Choroid plexus epithelial cell (primary cell): ENCODE measurements at regions not wholly inside any gene's neighbourhood (a gene's known extent, or its start where the extent isn't known, plus 50 kb on each side); places are given as distances from the start of the nearest gene placed in this dataset.

Experiments used
- DNase-seq: peaks from one replicate; pipeline ENCODE4 v3.0.0-alpha.2; 2010; ENCODE audit warnings: low read depth
- H3K4me3 ChIP-seq: 2 replicates; pipeline ENCODE4 v1.5.1; 2011; ENCODE audit warnings: low read depth, mild to moderate bottlenecking, control low read depth, low read length, moderate library complexity
- TF ChIP-seq, protein P1 (sequence below): conservative IDR thresholded peaks from 2 replicates; pipeline ENCODE4 v1.5.1; 2011; ENCODE audit warnings: low read depth, mild to moderate bottlenecking, control low read depth, inconsistent platforms, low read length, moderate library complexity

DNA sequence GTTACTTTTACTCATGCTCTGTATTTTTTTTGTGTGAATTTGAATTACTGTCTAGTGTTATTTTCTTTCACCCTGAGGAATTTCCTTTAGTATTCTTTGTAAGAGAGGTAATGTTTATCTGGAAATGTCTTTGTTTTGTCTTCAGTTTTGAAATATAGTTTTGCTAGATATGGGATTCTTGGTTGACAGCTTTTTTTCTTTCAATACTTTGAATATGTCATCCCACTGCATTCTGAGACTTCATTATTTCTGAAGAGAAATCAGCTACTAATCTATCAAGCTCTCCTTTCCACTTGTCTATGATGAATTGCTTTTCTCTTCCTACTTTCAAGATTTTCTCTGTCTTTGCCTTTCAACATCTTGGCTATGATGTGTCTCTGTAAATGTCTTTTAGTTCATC lies 217.0 kb upstream of the CASK start:
- DNase-seq = no peak
- TF ChIP-seq, protein P1, sequence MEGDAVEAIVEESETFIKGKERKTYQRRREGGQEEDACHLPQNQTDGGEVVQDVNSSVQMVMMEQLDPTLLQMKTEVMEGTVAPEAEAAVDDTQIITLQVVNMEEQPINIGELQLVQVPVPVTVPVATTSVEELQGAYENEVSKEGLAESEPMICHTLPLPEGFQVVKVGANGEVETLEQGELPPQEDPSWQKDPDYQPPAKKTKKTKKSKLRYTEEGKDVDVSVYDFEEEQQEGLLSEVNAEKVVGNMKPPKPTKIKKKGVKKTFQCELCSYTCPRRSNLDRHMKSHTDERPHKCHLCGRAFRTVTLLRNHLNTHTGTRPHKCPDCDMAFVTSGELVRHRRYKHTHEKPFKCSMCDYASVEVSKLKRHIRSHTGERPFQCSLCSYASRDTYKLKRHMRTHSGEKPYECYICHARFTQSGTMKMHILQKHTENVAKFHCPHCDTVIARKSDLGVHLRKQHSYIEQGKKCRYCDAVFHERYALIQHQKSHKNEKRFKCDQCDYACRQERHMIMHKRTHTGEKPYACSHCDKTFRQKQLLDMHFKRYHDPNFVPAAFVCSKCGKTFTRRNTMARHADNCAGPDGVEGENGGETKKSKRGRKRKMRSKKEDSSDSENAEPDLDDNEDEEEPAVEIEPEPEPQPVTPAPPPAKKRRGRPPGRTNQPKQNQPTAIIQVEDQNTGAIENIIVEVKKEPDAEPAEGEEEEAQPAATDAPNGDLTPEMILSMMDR = no peak
- H3K4me3 ChIP-seq = no peak overlapping the region

DNA sequence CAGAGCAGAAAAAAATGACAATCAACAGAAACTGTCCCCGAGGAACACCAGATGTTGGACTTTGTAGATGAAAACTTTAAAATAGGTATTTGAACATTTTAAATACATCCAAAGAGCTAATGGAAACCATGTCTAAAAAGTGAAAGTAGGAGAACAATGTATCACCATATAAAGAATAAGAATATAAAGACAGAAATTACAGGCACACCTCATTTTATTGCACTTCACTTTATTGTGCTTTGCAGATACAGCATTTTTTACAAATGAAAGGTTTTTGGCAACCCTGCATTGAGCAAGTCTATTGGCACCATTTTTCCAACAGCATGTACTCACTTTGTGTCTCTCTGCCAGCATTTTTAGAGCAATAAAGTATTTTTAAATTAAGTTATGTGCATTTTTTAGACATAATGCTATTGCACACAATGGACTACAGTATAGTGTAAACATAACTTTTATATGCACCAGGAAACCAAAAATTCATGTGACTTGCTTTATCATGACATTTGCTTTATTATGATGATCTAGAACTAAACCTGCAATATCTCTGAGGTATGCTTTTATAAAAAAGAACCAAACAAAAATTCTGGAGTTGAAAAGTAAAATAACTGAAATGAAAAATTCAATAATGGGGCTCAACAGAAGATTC lies 212.4 kb upstream of the CASK start:
- DNase-seq = no peak
- TF ChIP-seq, protein P1 = no peak

DNA sequence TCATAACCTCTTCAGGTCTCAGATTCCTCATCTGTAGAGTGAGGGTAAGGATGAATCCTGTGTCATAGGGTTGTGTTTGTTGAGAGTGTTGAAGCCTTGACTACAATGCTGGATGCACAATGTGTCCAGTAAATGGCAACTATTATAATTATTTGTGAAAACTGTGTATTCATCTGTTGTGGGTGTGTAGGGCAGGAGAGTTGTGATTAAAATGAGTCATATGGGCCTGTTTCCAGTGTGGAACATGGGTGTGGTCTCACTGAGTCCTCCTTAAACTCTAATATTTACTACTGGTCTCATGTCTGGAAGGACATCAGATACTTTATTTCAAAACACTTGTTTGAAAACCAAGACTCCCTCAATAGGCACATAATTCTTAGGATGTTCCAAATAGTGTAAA lies 208.5 kb upstream of the CASK start:
- peak; percentile 12 for DNase-seq
- H3K4me3 ChIP-seq = no peak overlapping the region
- TF ChIP-seq, protein P1 = no peak

More for the DNA sequence above, 212.4 kb upstream of the CASK start:
- no peak overlapping the region for H3K4me3 ChIP-seq

DNA sequence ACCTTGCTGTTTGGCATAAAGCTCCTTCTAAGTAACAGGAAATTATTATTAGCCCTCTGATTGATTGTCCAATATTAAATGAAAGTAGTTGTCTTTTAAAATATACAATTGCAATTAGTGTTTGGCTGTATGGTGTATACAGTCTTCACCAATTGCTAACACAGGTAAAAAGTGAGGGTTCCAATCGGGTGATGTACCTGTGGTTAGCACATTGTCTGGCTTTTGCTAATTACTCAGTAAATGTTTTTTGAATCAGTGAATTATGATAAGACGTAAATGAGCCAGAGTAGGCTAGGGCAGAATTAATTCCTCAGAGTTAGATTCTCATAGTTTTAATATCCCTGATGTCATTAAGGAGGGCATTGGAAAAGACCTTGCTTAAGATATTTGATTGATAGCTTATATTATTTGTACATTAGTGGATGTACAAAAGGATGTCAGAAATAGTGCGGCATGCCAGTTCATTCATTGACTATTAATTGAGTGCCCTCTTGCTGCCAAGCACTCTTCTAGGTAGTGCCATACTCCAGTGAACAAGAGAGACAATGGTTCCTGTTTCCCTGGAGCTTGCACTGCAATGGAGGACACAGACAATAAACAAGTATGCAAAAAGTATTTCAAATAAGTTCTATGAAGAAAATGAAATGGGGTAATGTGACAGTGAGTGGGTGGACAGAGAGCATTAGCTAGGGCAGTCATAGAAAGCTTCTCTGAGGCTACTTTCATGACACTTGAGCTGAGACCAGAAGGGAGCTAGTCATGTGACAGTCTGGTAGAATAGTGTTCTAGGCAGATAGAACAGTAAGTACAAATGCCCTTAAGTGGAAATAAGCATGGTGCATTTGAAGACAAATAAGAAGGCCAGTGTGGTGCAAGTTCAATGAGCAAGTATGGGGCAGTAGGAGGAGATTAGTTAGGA lies 205.9 kb upstream of the CASK start:
- H3K4me3 ChIP-seq = no peak overlapping the region
- no peak for DNase-seq
- TF ChIP-seq, protein P1 = no peak

DNA sequence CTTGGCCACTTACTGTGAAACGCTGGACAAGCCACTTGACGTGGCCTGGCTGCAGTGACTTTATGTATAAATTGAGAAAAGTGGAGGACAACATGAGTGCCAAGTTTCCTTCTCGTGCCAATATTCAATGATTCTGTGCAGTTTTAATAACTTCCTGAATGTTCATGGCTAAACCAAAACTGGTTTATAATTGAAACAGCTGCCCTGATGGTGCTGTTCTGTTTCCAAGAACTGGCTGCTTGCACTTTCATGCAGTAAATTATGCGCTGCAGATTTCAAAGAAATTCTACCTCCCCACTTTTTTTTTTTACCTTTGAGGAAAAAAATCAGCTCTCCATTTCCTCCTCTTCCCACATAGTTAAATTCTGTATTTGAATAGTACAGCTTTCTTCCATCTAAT lies 205.2 kb upstream of the CASK start:
- DNase-seq = no peak
- H3K4me3 ChIP-seq = no peak overlapping the region
- TF ChIP-seq, protein P1 = no peak

DNA sequence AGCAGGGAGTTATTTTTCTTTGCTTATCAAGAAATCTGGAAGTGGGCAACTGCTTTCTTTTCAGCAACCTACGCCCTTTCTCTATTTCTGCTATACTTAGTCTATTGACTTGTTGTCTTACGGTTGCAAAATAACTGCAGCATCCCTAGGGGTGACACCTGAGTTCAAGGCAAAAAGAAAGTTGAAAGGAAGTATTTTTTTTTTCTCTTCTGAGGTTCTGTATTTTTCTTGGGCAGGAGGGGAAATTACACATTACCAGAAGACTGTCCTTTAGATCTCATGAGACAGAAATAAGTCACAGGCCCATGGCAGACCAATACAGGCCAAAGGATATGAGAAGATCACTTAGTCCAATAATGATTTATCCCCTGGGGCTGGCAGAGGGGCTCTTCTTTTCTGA lies 204.7 kb upstream of the CASK start:
- TF ChIP-seq, protein P1 = no peak
- DNase-seq = no peak
- no peak overlapping the region for H3K4me3 ChIP-seq

DNA sequence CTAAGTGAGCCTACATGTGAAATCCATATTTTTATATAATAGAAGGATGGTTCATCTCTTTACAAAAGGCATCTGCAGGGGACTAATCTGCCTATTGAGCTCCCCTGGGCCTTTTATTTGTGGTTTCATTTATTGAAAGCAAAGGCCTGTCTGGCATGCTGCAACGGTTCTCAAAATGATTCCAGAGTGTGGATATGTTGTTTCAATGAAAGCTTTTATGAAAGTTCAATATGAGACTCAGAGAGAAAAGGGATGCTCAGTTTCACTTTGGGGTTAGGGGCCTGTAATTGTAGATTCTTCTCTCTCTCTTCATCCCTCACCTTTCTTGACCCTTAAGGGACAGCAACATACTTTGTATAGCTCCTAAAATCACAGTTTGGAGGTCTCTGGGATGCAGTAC lies 204.2 kb upstream of the CASK start:
- TF ChIP-seq, protein P1 = no peak
- DNase-seq = no peak
- no peak overlapping the region for H3K4me3 ChIP-seq
